IPS-20b (cell line): ENCODE measurements at regions not wholly inside any gene's neighbourhood (a gene's known extent, or its start where the extent isn't known, plus 50 kb on each side); places are given as distances from the start of the nearest gene placed in this dataset.
A peak's percentile ranks its signal among the peaks of the same experiment; 100 is the strongest.

Source experiments
- H3K27ac ChIP-seq: one replicate; pipeline ENCODE4 v1.5.1; 2013; ENCODE audit warnings: low read length
- H3K27me3 ChIP-seq: 2 replicates; pipeline ENCODE4 v1.6.1; 2013; ENCODE audit warnings: mild to moderate bottlenecking, low read length, inconsistent platforms; ENCODE audit not compliant: insufficient read depth
- H3K36me3 ChIP-seq: 2 replicates; pipeline ENCODE4 v1.6.1; 2013; ENCODE audit warnings: low read depth, mild to moderate bottlenecking, inconsistent platforms, low read length, moderate library complexity; ENCODE audit not compliant: insufficient read depth
- H3K4me1 ChIP-seq: 2 replicates; pipeline ENCODE4 v1.6.1; 2013; ENCODE audit warnings: mild to moderate bottlenecking, control low read depth, inconsistent platforms, low read length, moderate library complexity; ENCODE audit not compliant: insufficient read depth
- H3K4me3 ChIP-seq: 2 replicates; pipeline ENCODE4 v1.5.1; 2013; ENCODE audit warnings: mild to moderate bottlenecking, low read length, inconsistent platforms
- H3K9ac ChIP-seq: 2 replicates; pipeline ENCODE4 v1.6.1; 2013; ENCODE audit warnings: low read depth, mild to moderate bottlenecking, inconsistent platforms, low read length, moderate library complexity
- H3K9me3 ChIP-seq: 2 replicates; pipeline ENCODE4 v1.6.1; 2013; ENCODE audit warnings: mild to moderate bottlenecking, low read depth, low read length, inconsistent platforms; ENCODE audit not compliant: insufficient read depth

DNA sequence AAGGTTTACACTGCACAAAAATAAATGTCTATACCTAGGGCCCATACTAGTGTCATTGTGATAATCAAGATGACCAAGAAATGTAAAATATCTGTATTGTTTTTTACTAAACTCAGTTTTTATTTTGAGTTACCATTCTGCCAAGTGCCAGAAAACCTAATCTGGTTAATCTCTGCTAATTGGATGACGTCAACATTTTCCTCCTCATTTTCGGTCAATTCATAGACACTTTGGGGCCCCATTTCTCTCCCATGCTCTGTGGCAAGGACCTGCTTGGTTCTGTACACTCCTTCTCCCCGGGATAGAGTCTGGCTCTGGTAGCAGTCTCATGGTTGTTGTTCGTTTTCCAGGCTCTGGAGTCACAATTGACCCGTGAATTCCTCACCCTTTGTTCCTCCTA, 186.5 kb upstream of the TCF4 start:
- Histone ChIP-seq H3K36me3 (no peaks in the 10 kb centered on the region), H3K27ac (no peak overlapping the region), H3K9me3 (no peaks in the 10 kb centered on the region), H3K4me1 (peaks cover 9% of the 10 kb centered on the region; the same call in 1 of the 2 replicates), H3K4me3 (no peak overlapping the region), H3K9ac (no peak overlapping the region), H3K27me3 (peaks cover 9% of the 10 kb centered on the region; the same call in 1 of the 2 replicates)

DNA sequence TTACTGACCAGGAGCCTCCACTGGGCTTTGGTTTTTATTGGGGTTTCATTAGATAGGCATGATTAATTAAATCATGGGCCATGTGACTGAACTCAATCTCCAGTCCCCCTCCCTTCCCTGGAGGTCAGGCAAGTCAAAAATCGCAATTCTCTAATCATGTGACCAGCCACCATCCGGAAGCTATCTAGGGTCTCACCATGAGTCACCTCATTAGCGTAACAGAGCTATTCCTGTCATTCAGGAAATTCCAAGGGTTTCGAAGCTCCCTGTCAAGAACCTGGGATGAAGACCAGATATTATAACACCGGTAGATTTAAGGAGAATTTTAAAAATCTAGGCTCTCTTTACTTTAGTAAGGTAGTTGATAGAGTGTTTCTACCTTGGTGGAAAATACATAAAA, 180.3 kb upstream of the TCF4 start:
- Histone ChIP-seq H3K9ac (no peak overlapping the region), H3K36me3 (no peaks in the 10 kb centered on the region), H3K4me1 (peaks cover 21% of the 10 kb centered on the region), H3K27me3 (no peaks in the 10 kb centered on the region), H3K9me3 (no peaks in the 10 kb centered on the region), H3K4me3 (peak overlapping the region; percentile 31; the same call in 1 of the 2 replicates), H3K27ac (no peak overlapping the region)

DNA sequence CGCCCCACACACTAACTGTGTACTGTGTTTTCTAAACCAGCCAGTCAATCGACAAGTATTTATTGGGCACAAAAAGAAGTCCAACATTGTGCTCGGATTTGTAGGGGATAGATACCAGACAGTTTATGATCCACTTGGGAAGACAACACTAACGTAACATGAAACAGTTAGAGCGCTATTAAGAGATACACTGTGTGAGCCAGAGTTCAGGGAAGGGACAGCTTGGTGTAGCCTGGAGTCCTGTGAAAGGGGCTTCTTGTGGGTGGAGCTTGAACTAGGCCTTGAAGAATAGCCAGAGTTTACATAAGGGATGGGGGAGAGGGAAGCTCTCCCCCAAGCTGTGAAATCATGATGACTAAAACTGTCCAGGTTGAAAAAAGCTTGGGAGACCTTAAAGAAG, 176.4 kb upstream of the TCF4 start:
- no peak overlapping the region for H3K4me3 ChIP-seq
- H3K27ac ChIP-seq: no peak overlapping the region
- no peaks in the 10 kb centered on the region for H3K36me3 ChIP-seq

DNA sequence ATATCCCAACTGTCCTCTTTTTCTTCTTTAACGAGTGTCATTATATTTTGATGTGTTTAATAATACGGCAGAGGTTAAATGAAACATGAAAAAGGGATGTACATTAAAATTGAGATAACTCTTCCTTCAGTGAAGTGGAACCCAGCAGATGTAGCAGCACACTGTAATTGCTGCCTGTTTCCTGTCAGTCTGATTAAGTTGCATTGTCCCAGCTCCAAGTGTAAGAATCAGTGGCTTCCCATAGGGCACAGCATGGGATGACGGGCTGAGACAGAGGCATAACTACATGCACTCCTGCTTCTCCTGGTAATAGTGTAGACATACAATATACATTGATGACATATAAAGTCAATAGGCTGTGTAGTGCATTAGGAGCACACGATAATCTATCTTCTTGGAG, 175.8 kb upstream of the TCF4 start:
- Histone ChIP-seq H3K4me3 (no peak overlapping the region), H3K9ac (no peak overlapping the region), H3K27ac (no peak overlapping the region), H3K36me3 (no peaks in the 10 kb centered on the region), H3K4me1 (peaks cover 20% of the 10 kb centered on the region), H3K9me3 (no peaks in the 10 kb centered on the region), H3K27me3 (no peaks in the 10 kb centered on the region)

More for the DNA sequence above, 176.4 kb upstream of the TCF4 start:
- Histone ChIP-seq H3K27me3 (no peaks in the 10 kb centered on the region), H3K4me1 (peaks cover 26% of the 10 kb centered on the region), H3K9ac (no peak overlapping the region), H3K9me3 (no peaks in the 10 kb centered on the region)

DNA sequence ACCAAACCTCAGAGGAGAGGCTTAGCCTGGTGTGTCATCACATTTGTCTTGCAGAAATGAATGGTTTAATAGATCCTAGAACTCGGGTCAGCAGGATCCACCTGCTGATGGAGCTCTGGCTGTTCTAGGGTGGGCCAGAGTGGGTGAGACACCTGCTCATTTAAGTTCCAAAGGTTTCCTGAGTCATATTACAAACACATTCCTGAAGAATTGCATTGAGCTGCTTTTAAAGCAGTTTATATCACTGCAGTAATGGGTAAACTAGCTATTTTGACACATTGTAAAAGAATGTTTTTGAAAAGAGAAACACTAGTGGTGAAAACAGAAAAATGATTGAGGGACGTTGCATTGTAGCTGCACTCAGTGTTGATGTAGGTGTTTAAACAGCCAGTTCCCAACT, 175.3 kb upstream of the TCF4 start:
- H3K27me3 ChIP-seq: no peaks in the 10 kb centered on the region
- H3K36me3 ChIP-seq: no peaks in the 10 kb centered on the region
- no peaks in the 10 kb centered on the region for H3K9me3 ChIP-seq
- H3K9ac ChIP-seq: no peak overlapping the region
- H3K4me1 ChIP-seq: peaks cover 15% of the 10 kb centered on the region
- no peak overlapping the region for H3K4me3 ChIP-seq
- H3K27ac ChIP-seq: no peak overlapping the region

DNA sequence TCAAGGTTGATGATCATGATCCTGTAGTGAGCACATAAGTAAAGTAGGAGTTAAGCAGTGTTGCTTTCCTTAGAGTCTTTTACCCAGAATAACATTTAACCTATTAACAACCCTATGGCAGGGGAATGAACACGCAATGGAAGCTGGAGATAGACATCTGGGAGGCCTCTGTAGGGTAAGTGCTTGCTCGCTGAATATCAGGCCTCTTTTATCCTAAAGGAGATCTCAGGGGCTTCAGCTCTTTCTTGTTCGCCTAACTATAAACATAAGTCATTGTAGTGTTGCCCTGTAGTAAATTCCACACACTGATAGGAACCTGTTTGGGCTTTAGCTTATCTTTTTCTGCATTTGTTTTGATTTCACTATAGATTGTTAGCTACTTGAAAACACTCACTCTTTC, 174.4 kb upstream of the TCF4 start:
- Histone ChIP-seq H3K9me3 (no peaks in the 10 kb centered on the region), H3K36me3 (no peaks in the 10 kb centered on the region), H3K27ac (no peak overlapping the region), H3K9ac (no peak overlapping the region), H3K27me3 (no peaks in the 10 kb centered on the region), H3K4me1 (peaks cover 9% of the 10 kb centered on the region), H3K4me3 (no peak overlapping the region)

DNA sequence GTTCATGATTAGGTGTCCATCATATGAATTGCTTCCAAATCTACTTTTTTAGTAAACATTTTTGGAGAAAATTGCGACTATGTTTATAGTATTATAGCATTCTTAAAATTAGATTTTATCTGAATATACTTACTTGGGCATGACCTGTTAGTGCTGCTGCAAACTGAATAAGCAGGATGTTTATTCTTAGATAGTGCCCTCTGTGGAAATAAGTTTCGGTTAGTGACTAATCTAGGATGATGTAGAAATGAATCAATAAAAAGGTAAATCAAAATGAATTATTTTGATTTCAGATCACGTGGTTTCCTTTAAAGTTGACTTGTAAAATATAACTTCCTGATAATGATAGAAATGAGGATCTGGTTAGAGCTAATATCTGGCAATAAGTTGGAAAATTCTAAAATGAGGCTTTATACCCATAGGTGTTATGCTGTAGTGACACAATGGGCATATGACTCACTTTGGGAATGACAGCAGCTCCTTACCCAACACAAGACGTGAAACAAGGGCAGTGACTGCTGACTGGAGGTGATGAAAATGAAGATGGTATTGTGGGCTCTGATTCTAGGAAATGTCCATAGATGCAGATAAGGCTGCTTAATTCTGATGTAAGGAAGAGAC, 165.8 kb upstream of the TCF4 start:
- H3K4me3 ChIP-seq: no peak overlapping the region
- H3K9me3 ChIP-seq: no peaks in the 10 kb centered on the region
- H3K27ac ChIP-seq: no peak overlapping the region
- H3K4me1 ChIP-seq: no peaks in the 10 kb centered on the region
- no peak overlapping the region for H3K9ac ChIP-seq
- H3K36me3 ChIP-seq: no peaks in the 10 kb centered on the region
- no peaks in the 10 kb centered on the region for H3K27me3 ChIP-seq

DNA sequence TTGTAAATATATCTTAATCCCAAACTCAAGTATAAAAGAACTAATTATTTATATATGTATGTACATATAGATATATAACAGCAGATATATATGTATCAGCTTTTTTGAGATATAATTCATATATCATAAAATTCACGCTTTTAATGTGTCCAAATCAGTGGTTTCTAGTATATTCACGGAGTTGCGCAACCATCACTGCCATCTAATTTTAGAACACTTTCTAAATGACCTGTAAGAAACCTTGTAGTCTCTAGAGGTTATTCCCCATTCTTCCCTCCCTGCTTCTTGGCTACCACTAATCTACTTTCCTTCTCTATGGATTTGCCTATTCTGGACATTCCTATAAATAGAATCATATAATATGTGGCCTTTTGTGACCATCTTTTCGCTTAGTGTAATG, 163.5 kb upstream of the TCF4 start:
- Histone ChIP-seq H3K4me1 (no peaks in the 10 kb centered on the region), H3K36me3 (no peaks in the 10 kb centered on the region), H3K27me3 (no peaks in the 10 kb centered on the region), H3K27ac (no peak overlapping the region), H3K9me3 (no peaks in the 10 kb centered on the region), H3K9ac (no peak overlapping the region), H3K4me3 (no peak overlapping the region)

DNA sequence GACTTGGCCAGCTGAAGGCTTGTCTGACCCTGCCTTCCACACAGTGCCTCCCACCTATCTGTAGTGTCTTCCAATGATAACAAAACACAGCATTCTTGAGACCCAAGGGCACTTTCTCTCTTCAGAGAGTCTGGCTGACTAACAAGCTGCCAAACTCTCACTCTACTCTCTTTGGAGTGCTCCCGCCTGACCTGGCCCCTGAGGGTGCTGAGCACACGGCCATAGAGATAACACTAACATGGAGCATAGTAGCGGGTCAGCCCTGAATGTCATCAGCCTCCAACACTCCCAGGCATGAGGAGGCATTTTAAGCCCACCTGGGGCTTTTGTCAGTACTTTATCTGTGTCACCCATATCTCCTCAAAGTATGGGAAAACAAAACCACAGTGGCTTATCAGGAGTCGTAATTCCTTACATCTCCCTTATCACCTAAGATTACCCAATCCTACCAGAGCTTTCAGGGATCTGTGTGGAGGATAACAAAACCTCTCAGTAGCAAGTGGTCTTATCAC, 160.3 kb upstream of the TCF4 start:
- Histone ChIP-seq H3K36me3 (no peaks in the 10 kb centered on the region), H3K27ac (no peak overlapping the region), H3K9ac (no peak overlapping the region), H3K4me1 (peaks cover 5% of the 10 kb centered on the region; the same call in 1 of the 2 replicates), H3K9me3 (no peaks in the 10 kb centered on the region), H3K27me3 (no peaks in the 10 kb centered on the region), H3K4me3 (no peak overlapping the region)

DNA sequence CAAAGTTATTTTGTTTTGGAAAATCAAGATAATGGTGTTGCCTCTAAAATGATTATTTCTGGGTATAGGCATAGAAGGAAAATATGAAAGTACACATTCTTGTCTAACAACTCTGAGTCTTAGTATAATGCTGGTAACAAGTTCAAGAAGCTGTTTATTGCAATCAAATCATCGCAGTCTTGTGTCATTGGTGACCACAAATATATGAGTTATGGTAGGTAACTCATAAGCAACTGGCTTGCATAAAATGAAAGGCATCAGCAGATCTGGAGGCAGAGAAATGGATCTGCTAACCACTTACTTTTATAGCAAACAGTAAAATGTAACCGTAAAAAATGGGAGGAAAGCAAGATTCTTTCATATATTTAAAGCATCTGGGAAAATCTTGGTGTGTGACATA, 156.2 kb upstream of the TCF4 start:
- no peaks in the 10 kb centered on the region for H3K9me3 ChIP-seq
- no peak overlapping the region for H3K27ac ChIP-seq
- H3K4me3 ChIP-seq: no peak overlapping the region
- H3K9ac ChIP-seq: no peak overlapping the region
- peaks cover 5% of the 10 kb centered on the region; the same call in 1 of the 2 replicates for H3K4me1 ChIP-seq
- H3K27me3 ChIP-seq: no peaks in the 10 kb centered on the region
- H3K36me3 ChIP-seq: no peaks in the 10 kb centered on the region

DNA sequence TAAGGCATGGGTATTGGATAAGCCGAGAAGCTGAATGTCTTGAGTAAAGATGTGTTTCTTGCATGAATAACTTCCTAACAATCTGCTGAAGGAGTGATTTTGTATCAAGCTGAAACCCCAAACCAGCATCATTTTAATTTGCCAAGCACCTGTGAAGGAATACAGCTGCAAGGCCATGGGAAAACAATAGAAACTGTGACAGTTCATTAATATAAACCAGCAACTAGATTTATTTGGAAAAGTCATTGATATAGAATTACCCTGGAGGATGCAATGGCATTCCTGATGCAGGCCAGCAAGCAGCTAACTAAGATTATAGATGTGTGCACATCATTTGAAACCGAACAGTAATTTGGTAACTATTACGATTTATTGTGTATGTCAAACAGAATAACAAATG, 155.7 kb upstream of the TCF4 start:
- H3K27ac ChIP-seq: no peak overlapping the region
- no peak overlapping the region for H3K9ac ChIP-seq
- peaks cover 5% of the 10 kb centered on the region; the same call in 1 of the 2 replicates for H3K4me1 ChIP-seq
- H3K4me3 ChIP-seq: no peak overlapping the region
- no peaks in the 10 kb centered on the region for H3K36me3 ChIP-seq
- H3K27me3 ChIP-seq: no peaks in the 10 kb centered on the region
- H3K9me3 ChIP-seq: no peaks in the 10 kb centered on the region

DNA sequence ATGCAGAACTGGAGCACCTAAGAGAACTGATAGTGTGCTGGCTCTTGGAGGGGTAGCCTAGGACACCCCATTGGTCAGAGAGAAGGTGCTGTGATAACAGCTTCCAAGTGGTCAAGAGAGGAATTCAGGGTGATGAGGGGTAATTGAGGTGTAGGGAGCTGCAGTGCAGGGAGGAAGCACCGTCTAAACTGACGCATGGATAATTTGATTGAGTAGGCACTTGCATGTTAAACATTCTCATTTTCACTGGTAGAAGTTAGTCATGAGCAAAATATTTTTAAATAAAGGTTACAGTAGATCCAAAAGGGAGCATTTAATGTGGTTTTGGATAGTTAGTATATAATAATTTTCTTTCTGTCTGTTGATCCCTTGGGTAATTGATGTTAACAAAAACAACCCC, 155.1 kb upstream of the TCF4 start:
- Histone ChIP-seq H3K9ac (no peak overlapping the region), H3K4me3 (no peak overlapping the region), H3K36me3 (no peaks in the 10 kb centered on the region), H3K27me3 (no peaks in the 10 kb centered on the region), H3K27ac (no peak overlapping the region), H3K9me3 (no peaks in the 10 kb centered on the region), H3K4me1 (peaks cover 5% of the 10 kb centered on the region; the same call in 1 of the 2 replicates)
